DOHH2 (cell line): ENCODE measurements at regions not wholly inside any gene's neighbourhood (a gene's known extent, or its start where the extent isn't known, plus 50 kb on each side); places are given as distances from the start of the nearest gene placed in this dataset.

Experiments
- EZH2phosphoT487 ChIP-seq: fragments of 200-600 bp; sonication (generic); IDR thresholded peaks from 2 replicates; pipeline ENCODE4 v1.6.1; 2017; ENCODE audit warnings: borderline replicate concordance, mild to moderate bottlenecking, antibody characterized with exemption, low read length, moderate library complexity, mixed read lengths
- TF ChIP-seq, protein P1 (sequence below): fragments of 200-600 bp; sonication (generic); IDR thresholded peaks from one replicate; pipeline ENCODE4 v1.5.1; 2014; ENCODE audit warnings: antibody characterized with exemption, mild to moderate bottlenecking, low read depth, low read length; ENCODE audit not compliant: poor library complexity, severe bottlenecking

DNA sequence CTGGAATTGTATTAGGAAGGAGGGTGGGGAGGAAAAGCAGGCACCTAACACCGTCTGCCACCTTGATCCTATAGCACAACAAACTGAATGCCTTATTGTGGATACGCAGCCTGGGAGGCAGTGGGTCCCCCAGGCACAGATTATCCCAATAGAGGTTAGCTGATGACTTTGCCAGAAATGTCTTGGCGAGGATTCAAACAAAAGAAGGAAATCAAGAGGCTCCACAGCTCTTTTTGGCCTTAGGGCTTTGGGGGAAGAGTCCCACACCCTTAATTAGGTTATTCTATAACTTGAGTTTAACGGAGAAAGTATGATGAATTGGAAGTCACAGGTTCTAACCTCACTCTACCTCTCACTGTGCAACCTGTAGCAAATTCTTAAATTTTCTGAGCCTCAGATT lies 102.0 kb downstream of the MRPL14 start:
- TF ChIP-seq, protein P1, sequence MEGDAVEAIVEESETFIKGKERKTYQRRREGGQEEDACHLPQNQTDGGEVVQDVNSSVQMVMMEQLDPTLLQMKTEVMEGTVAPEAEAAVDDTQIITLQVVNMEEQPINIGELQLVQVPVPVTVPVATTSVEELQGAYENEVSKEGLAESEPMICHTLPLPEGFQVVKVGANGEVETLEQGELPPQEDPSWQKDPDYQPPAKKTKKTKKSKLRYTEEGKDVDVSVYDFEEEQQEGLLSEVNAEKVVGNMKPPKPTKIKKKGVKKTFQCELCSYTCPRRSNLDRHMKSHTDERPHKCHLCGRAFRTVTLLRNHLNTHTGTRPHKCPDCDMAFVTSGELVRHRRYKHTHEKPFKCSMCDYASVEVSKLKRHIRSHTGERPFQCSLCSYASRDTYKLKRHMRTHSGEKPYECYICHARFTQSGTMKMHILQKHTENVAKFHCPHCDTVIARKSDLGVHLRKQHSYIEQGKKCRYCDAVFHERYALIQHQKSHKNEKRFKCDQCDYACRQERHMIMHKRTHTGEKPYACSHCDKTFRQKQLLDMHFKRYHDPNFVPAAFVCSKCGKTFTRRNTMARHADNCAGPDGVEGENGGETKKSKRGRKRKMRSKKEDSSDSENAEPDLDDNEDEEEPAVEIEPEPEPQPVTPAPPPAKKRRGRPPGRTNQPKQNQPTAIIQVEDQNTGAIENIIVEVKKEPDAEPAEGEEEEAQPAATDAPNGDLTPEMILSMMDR = no peak
- no peak for TF ChIP-seq EZH2phosphoT487
